Pulmonary artery endothelial cell (primary cell): ENCODE measurements at regions not wholly inside any gene's neighbourhood (a gene's known extent, or its start where the extent isn't known, plus 50 kb on each side); places are given as distances from the start of the nearest gene placed in this dataset.
"Not testable (repeated sequence)": the region's sequence is repeated elsewhere in the genome, so short reads cannot be mapped to it uniquely, and the experiment has no call there.

ENCODE experiments used
- DNase-seq: peaks from one replicate; pipeline ENCODE4 v3.0.0-alpha.2; 2011; ENCODE audit warnings: low read depth, low spot score

GRCh38 chr5:12175914-12176585 is 271.8 kb upstream of the CTNND2 start:
- no peak for DNase-seq

GRCh38 chr5:12174734-12175133 is 270.5 kb upstream of the CTNND2 start:
- DNase-seq = no peak

- DNase-seq = no peak
Observed at GRCh38 chr5:12169536-12169935, 265.3 kb upstream of the CTNND2 start.

DNA sequence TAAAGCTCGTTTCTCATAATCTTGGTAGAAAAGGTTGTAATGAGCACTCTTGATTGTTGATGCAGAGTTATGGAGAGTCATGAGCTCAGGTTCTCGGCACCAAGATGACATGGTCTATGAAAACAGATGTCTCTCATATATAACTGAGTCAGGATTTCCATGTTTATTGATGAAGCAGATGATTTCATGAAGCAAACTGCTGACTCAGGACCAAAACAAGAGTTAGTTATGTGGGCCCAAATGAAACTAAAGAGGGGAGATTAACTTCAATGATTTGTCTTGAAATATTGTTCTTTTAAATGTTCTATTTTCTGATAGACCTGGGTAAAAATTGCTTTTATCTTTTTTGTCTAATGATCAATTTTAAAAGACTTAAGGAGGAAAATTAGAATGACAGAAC is 258.6 kb upstream of the CTNND2 start:
- no peak for DNase-seq

GRCh38 chr5:12147513-12147912 is 243.3 kb upstream of the CTNND2 start:
- no peak for DNase-seq

GRCh38 chr5:12141496-12141895 is 237.2 kb upstream of the CTNND2 start:
- DNase-seq = no peak

DNA sequence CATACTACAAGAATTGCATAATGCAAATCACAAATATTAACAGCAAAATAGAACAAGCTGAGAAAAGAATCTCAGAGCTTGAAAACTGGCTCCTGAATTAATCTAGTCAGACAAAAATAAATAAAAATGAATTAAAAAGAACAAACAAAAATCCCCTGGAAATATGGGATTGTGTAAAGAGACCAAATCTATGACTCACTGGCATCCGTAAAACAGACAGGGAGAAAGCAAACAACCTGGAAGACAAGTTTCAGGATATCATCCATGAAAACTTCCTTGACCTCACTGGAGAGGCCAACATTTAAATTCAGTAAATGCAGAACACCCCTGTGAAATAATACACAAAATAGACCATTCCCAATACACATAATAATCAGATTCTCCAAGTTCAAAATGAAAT is 229.3 kb upstream of the CTNND2 start:
- no peak for DNase-seq

DNA sequence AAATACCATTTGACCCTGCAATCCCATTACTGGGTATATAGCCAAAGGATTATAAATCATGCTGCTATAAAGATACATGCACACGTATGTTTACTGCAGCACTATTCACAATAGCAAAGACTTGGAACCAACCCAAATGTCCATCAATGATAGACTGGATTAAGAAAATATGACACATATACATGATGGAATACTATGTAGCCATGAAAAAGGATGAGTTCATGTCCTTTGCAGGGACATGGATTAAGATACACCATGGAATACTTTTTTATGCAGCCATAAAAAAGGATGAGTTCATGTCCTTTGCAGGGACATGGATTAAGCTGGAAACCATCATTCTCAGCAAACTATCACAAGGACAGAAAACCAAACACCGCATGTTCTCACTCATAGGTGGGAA is 226.8 kb upstream of the CTNND2 start:
- not testable (repeated sequence) for DNase-seq

DNA sequence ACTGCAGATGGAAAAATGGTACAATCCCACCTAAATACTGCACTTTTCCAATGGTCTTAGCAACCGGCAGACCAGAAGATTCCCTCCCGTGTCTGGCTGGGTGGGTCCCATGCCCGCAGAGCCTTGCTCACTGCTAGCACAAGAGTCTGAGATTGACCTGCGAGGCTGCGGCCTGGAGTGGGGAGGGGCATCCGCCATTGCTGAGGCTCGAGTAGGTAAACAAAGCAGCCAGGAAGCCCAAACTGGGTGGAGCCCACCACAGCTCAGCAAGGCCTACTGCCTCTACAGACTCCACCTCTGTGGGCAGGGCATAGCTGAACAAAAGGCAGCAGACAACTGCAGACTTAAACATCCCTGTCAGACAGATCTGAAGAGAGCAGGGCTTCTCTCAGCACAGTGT is 221.6 kb upstream of the CTNND2 start:
- no peak for DNase-seq

DNA sequence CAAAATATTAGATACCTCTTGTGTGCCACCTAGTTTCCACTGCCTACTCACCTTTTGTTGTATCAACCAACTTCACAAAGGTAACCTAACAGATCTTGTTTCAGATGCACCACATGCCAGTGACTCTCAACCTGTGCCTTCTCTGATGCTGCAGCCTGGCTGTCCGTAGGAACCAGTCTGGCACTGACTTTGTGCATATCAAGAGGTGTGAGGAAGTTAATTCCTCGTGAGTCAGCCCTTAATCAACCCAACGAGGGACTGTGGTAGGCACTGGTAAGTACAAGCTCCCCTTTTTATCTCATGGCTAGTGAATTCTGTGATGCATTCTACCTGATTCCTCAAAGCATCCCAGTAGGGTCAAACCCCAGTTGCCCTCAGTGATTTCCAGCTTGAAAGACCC is 215.4 kb upstream of the CTNND2 start:
- no peak for DNase-seq

DNA sequence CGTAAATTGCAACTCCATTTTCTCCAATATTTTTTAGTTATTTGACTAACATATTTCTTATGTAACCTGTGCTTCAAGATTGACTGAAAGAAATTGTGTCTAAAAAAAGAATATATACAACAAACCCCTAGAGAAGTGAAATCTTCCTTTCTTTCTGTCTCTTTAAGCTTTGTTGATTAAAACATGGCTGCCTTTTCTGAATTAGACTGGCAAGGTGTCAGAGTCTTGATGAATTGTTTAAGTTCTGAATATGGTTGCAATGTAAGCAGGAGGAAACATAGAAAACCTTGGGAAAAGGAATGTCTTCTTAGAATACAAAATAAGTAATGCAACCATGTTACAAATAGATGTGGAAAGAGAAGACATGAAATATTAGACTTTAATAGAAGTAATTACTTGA is 209.8 kb upstream of the CTNND2 start:
- DNase-seq = no peak

DNA sequence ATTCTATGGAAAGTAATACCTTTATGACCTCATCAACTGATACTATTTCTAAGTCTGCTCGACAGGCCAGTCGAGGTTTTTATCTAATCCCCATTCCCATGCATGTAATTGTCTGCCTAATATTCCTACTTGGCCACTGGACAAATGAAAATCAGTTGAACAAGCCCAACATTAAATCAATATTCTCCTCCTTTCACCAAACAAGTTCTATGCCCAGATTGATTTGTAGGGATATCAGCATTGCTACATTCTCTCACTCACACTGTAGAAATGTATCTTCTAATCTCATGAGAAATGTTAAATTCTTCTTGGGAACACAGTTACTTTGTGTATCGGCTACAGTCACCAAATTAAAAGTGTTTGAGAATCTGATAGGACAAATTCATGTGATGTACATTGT is 208.8 kb upstream of the CTNND2 start:
- no peak for DNase-seq

DNA sequence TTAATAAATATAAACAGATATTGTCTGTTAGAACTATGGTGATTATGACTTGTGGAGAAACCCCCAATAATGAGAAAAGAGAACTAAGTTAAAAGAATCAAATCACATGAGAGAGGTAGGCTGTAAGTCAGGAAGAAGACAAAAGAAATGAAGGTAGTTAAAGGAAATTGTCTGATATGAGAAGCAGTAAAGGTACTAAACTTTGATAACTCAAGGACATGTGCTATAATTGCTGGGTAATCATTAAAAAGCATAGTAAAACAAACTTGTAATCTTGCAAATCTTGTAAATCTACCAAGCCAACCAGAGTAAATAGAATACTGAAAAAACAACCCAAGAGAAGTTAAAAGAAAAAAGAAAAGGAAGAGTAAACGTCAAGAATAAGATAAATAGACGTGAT is 207.0 kb upstream of the CTNND2 start:
- DNase-seq = no peak

DNA sequence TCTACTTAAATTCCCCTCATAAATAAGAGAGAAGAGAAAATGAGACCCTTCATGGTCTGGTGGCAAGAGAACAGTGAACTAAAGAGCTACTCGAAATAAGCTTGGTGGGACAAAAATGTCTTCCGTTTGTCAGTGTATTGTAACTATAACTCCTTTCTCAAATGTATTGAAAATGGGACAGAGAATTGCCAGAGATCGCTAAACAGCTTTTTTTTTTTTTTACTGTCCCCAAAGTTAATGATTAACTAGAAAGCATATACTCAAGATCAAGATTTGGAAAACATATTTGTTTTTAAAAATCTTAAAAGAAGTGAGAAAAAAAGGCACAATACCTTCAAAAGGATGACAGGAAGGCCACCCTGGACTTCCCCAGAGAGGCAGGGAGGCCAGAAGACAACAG is 206.4 kb upstream of the CTNND2 start:
- DNase-seq = no peak

- DNase-seq = no peak
Observed at GRCh38 chr5:12109075-12109688, 204.9 kb upstream of the CTNND2 start.

GRCh38 chr5:12102151-12102550 is 197.9 kb upstream of the CTNND2 start:
- no peak for DNase-seq

GRCh38 chr5:12100542-12100941 is 196.3 kb upstream of the CTNND2 start:
- no peak for DNase-seq

GRCh38 chr5:12099296-12099695 is 195.1 kb upstream of the CTNND2 start:
- DNase-seq = no peak

GRCh38 chr5:12095808-12096281 is 191.6 kb upstream of the CTNND2 start:
- DNase-seq = no peak

- no peak for DNase-seq
Observed at GRCh38 chr5:12093586-12093985, 189.3 kb upstream of the CTNND2 start.

GRCh38 chr5:12080761-12081160 is 176.5 kb upstream of the CTNND2 start:
- DNase-seq = no peak

- not testable (repeated sequence) for DNase-seq
Observed at GRCh38 chr5:12078286-12078685, 174.0 kb upstream of the CTNND2 start.

- DNase-seq = no peak
Observed at GRCh38 chr5:12073426-12073825, 169.2 kb upstream of the CTNND2 start.
